ENCODE measurements at regions not wholly inside any gene's neighbourhood (a gene's known extent, or its start where the extent isn't known, plus 50 kb on each side); places are given as distances from the start of the nearest gene placed in this dataset.

- DNase-seq (ENCODE audit: low spot score) = no peak
These were observed 50.4 kb upstream of the NEO1 start for GRCh38 chr15:73001840-73002239.

- no peak for DNase-seq (ENCODE audit: low spot score)
These were observed 52.0 kb upstream of the NEO1 start for GRCh38 chr15:73000293-73000692.

- DNase-seq (ENCODE audit: low spot score) = no peak
These were observed 52.7 kb upstream of the NEO1 start for GRCh38 chr15:72999586-72999985.

GRCh38 chr15:72998681-72999466 lies 53.4 kb upstream of the NEO1 start:
- DNase-seq (ENCODE audit: low spot score) = no peak

GRCh38 chr15:72998226-72998625 lies 54.0 kb upstream of the NEO1 start:
- no peak for DNase-seq (ENCODE audit: low spot score)

- no peak for DNase-seq (ENCODE audit: low spot score)
These were observed 56.4 kb upstream of the NEO1 start for GRCh38 chr15:72995849-72996248.

- DNase-seq (ENCODE audit: low spot score) = no peak
These were observed 57.6 kb upstream of the NEO1 start for GRCh38 chr15:72994534-72995177.

GRCh38 chr15:72992841-72993252 lies 59.4 kb upstream of the NEO1 start:
- DNase-seq (ENCODE audit: low spot score) = no peak

- no peak for DNase-seq (ENCODE audit: low spot score)
These were observed 61.2 kb upstream of the NEO1 start for GRCh38 chr15:72991026-72991425.

GRCh38 chr15:72983801-72984545 lies 68.3 kb upstream of the NEO1 start:
- no peak for DNase-seq (ENCODE audit: low spot score)

- DNase-seq (ENCODE audit: low spot score) = peak; percentile 17
These were observed 69.5 kb upstream of the NEO1 start for GRCh38 chr15:72982714-72983113.

GRCh38 chr15:72980661-72981060 lies 71.6 kb upstream of the NEO1 start:
- DNase-seq (ENCODE audit: low spot score) = no peak

- DNase-seq (ENCODE audit: low spot score) = no peak
These were observed 72.5 kb upstream of the NEO1 start for GRCh38 chr15:72979791-72980190.

- DNase-seq (ENCODE audit: low spot score) = no peak
These were observed 73.0 kb upstream of the NEO1 start for GRCh38 chr15:72979308-72979707.

- no peak for DNase-seq (ENCODE audit: low spot score)
These were observed 74.0 kb upstream of the NEO1 start for GRCh38 chr15:72978223-72978622.

GRCh38 chr15:72972362-72972761 lies 79.9 kb upstream of the NEO1 start:
- DNase-seq (ENCODE audit: low spot score) = no peak

GRCh38 chr15:72971766-72972165 lies 80.5 kb upstream of the NEO1 start:
- DNase-seq (ENCODE audit: low spot score) = no peak

- DNase-seq (ENCODE audit: low spot score) = no peak
These were observed 81.1 kb upstream of the NEO1 start for GRCh38 chr15:72970933-72971760.

GRCh38 chr15:72968531-72968922 lies 83.7 kb upstream of the NEO1 start:
- DNase-seq (ENCODE audit: low spot score) = no peak

- no peak for DNase-seq (ENCODE audit: low spot score)
These were observed 84.3 kb upstream of the NEO1 start for GRCh38 chr15:72967811-72968530.

- DNase-seq (ENCODE audit: low spot score) = no peak
These were observed 84.9 kb upstream of the NEO1 start for GRCh38 chr15:72967397-72967796.
